IMR-90 (cell line): ENCODE measurements at regions not wholly inside any gene's neighbourhood (a gene's known extent, or its start where the extent isn't known, plus 50 kb on each side); places are given as distances from the start of the nearest gene placed in this dataset.

Source experiments
- ATAC-seq: fragments of 200-7000 bp; cut with Tn5 transposase; 2 replicates; pipeline ENCODE4 v1.9.1; 2020; ENCODE audit warnings: low read depth, mild to moderate bottlenecking, moderate library complexity
- BruUV-seq: library from RNA; stranded (reverse); fragments of 400-500 nt; replicated peaks from 2 replicates; lab custom pipeline; 2021; lab: Mats Ljungman, UMichigan
- CTCF ChIA-PET: fragments of 300-600 bp; formaldehyde crosslinking; extraction: SDS; loops from one replicate; lab custom pipeline; 2021; ENCODE audit warnings: antibody characterized with exemption; lab: Yijun Ruan, JAX
- POLR2A ChIA-PET: fragments of 300-600 bp; sonication (Branson Sonifier 250); formaldehyde crosslinking; loops from one replicate; lab custom pipeline; 2022; ENCODE audit warnings: antibody characterized with exemption; ENCODE audit not compliant: unreplicated experiment; lab: Charles Lee
- DNase-seq: peaks from one replicate; pipeline ENCODE4 v3.0.0; 2013
- H2AFZ ChIP-seq: replicated peaks from 2 replicates; pipeline ENCODE3; 2013; ENCODE audit warnings: low read length, mild to moderate bottlenecking; ENCODE audit not compliant: poor library complexity
- H2AK5ac ChIP-seq: 2 replicates; pipeline ENCODE4 v1.6.1; 2013; ENCODE audit warnings: low read depth, low read length, inconsistent platforms
- H2AK9ac ChIP-seq: replicated peaks from 2 replicates; pipeline ENCODE3; 2013; ENCODE audit warnings: mild to moderate bottlenecking, low read depth, low read length, moderate library complexity; ENCODE audit not compliant: poor library complexity
- H2BK120ac ChIP-seq: 2 replicates; pipeline ENCODE4 v1.6.1; 2013; ENCODE audit warnings: low read depth, low read length, inconsistent platforms
- H2BK15ac ChIP-seq: 3 replicates; pipeline ENCODE4 v1.6.1; 2013; ENCODE audit warnings: low read depth, low read length, inconsistent platforms
- H2BK20ac ChIP-seq: 2 replicates; pipeline ENCODE4 v1.6.1; 2013; ENCODE audit warnings: low read depth, mild to moderate bottlenecking, inconsistent platforms, low read length, moderate library complexity
- H2BK5ac ChIP-seq: 2 replicates; pipeline ENCODE4 v1.6.1; 2013; ENCODE audit warnings: mild to moderate bottlenecking, low read depth, low read length, inconsistent platforms; ENCODE audit not compliant: poor library complexity, severe bottlenecking
- H3K14ac ChIP-seq: replicated peaks from 2 replicates; pipeline ENCODE4 v1.6.1; 2013; ENCODE audit warnings: low read depth, low read length, inconsistent platforms
- H3K18ac ChIP-seq: 2 replicates; pipeline ENCODE4 v1.6.1; 2013; ENCODE audit warnings: low read depth, low read length, control low read depth
- H3K23ac ChIP-seq: 2 replicates; pipeline ENCODE4 v1.6.1; 2013; ENCODE audit warnings: low read depth, low read length, inconsistent platforms
- H3K27ac ChIP-seq: 2 replicates; pipeline ENCODE4 v1.5.1; 2013; ENCODE audit warnings: mild to moderate bottlenecking, control low read depth, low read length; ENCODE audit not compliant: insufficient read depth
- H3K27me3 ChIP-seq: 2 replicates; pipeline ENCODE4 v1.6.1; 2013; ENCODE audit warnings: low read length; ENCODE audit not compliant: control insufficient read depth, insufficient read depth
- H3K36me3 ChIP-seq: 2 replicates; pipeline ENCODE4 v1.6.1; 2013; ENCODE audit warnings: low read length, mixed read lengths; ENCODE audit not compliant: control insufficient read depth, insufficient read depth
- H3K4ac ChIP-seq: 2 replicates; pipeline ENCODE4 v1.6.1; 2013; ENCODE audit warnings: low read depth, low read length, inconsistent platforms
- H3K4me1 ChIP-seq: 2 replicates; pipeline ENCODE4 v1.6.1; 2013; ENCODE audit warnings: low read length, mixed read lengths; ENCODE audit not compliant: control insufficient read depth, insufficient read depth
- H3K4me2 ChIP-seq: 2 replicates; pipeline ENCODE4 v1.6.1; 2013; ENCODE audit warnings: low read depth, mild to moderate bottlenecking, control low read depth, low read length, moderate library complexity
- H3K4me3 ChIP-seq: 2 replicates; pipeline ENCODE4 v1.5.1; 2013; ENCODE audit warnings: low read depth, mild to moderate bottlenecking, control low read depth, low read length, moderate library complexity; ENCODE audit not compliant: insufficient read depth
- H3K56ac ChIP-seq: 2 replicates; pipeline ENCODE4 v1.6.1; 2013; ENCODE audit warnings: low read length, inconsistent platforms; ENCODE audit not compliant: insufficient read depth; ENCODE audit errors: extremely low read depth
- H3K79me1 ChIP-seq, 2 experiments: 2 replicates each; pipeline ENCODE4 v1.6.1; 2013; ENCODE audit warnings: low read length in 2 of 2, inconsistent platforms in 1 of 2, low read depth in 1 of 2
- H3K9ac ChIP-seq: 2 replicates; pipeline ENCODE4 v1.6.1; 2013; ENCODE audit warnings: low read depth, low read length, control low read depth
- H3K9me1 ChIP-seq: 2 replicates; pipeline ENCODE4 v1.6.1; 2013; ENCODE audit warnings: low read length, inconsistent platforms; ENCODE audit not compliant: insufficient read depth
- H3K9me3 ChIP-seq: 2 replicates; pipeline ENCODE4 v1.6.1; 2013; ENCODE audit warnings: low read length; ENCODE audit not compliant: control insufficient read depth, insufficient read depth
- H4K20me1 ChIP-seq: 2 replicates; pipeline ENCODE4 v1.6.1; 2013; ENCODE audit warnings: low read length, inconsistent platforms; ENCODE audit not compliant: insufficient read depth
- H4K5ac ChIP-seq: 2 replicates; pipeline ENCODE4 v1.6.1; 2013; ENCODE audit warnings: mild to moderate bottlenecking, low read depth, low read length, control low read depth
- H4K8ac ChIP-seq, 2 experiments: 2 replicates each; pipeline ENCODE4 v1.6.1; 2013; ENCODE audit warnings: low read depth in 2 of 2, low read length in 2 of 2, control low read depth in 1 of 2, inconsistent platforms in 1 of 2
- H4K91ac ChIP-seq: 2 replicates; pipeline ENCODE4 v1.6.1; 2013; ENCODE audit warnings: low read depth, low read length, inconsistent platforms; ENCODE audit not compliant: insufficient read depth
- BHLHE40 ChIP-seq: fragments of 150-350 bp; IDR thresholded peaks from 2 replicates; pipeline ENCODE4 v1.6.1; 2016; ENCODE audit warnings: mild to moderate bottlenecking, low read depth, low read length
- CEBPB ChIP-seq: IDR thresholded peaks from 2 replicates; pipeline ENCODE4 v1.6.1; 2012; ENCODE audit warnings: low read depth, low read length, improper control_type of control experiment
- CHD1 ChIP-seq: IDR thresholded peaks from 2 replicates; pipeline ENCODE4 v1.6.1; 2012; ENCODE audit warnings: low read depth, low read length, improper control_type of control experiment
- CTCF ChIP-seq: conservative IDR thresholded peaks from 2 replicates; pipeline ENCODE4 v1.5.1; 2012; ENCODE audit warnings: mild to moderate bottlenecking, low read depth, low read length, improper control_type of control experiment
- ELK1 ChIP-seq: fragments of 150-350 bp; IDR thresholded peaks from 2 replicates; pipeline ENCODE4 v1.6.1; 2016; ENCODE audit warnings: low read depth, mild to moderate bottlenecking, low read length, moderate library complexity, borderline replicate concordance
- FOS ChIP-seq: fragments of 150-350 bp; IDR thresholded peaks from 2 replicates; pipeline ENCODE4 v1.6.1; 2016; ENCODE audit warnings: low read depth, low read length
- MAFK ChIP-seq: IDR thresholded peaks from 2 replicates; pipeline ENCODE4 v1.6.1; 2012; ENCODE audit warnings: low read depth, low read length, improper control_type of control experiment
- MAZ ChIP-seq: IDR thresholded peaks from 2 replicates; pipeline ENCODE4 v1.6.1; 2012; ENCODE audit warnings: low read depth, mild to moderate bottlenecking, low read length, improper control_type of control experiment, moderate library complexity, borderline replicate concordance
- MXI1 ChIP-seq: IDR thresholded peaks from 2 replicates; pipeline ENCODE4 v1.6.1; 2012; ENCODE audit warnings: low read depth, mild to moderate bottlenecking, low read length, moderate library complexity, borderline replicate concordance
- NFE2L2 ChIP-seq: fragments of 150-350 bp; IDR thresholded peaks from 2 replicates; pipeline ENCODE4 v1.6.1; 2016; ENCODE audit warnings: low read depth, mild to moderate bottlenecking, low read length
- POLR2A ChIP-seq: IDR thresholded peaks from 2 replicates; pipeline ENCODE4 v1.6.1; 2012; ENCODE audit warnings: mild to moderate bottlenecking, low read depth, low read length
- RAD21 ChIP-seq: IDR thresholded peaks from 2 replicates; pipeline ENCODE4 v1.6.1; 2012; ENCODE audit warnings: low read length, improper control_type of control experiment
- RCOR1 ChIP-seq: IDR thresholded peaks from 2 replicates; pipeline ENCODE4 v1.6.1; 2012; ENCODE audit warnings: mild to moderate bottlenecking, low read length, improper control_type of control experiment; ENCODE audit not compliant: insufficient replicate concordance
- RFX5 ChIP-seq: IDR thresholded peaks from 2 replicates; pipeline ENCODE4 v1.8.0; 2012; ENCODE audit warnings: low read depth, mild to moderate bottlenecking, low read length, moderate library complexity
- SMC3 ChIP-seq: fragments of 150-350 bp; IDR thresholded peaks from 2 replicates; pipeline ENCODE4 v1.6.1; 2016; ENCODE audit warnings: low read depth, mild to moderate bottlenecking, antibody characterized with exemption, low read length, moderate library complexity
- USF2 ChIP-seq: fragments of 150-350 bp; IDR thresholded peaks from 2 replicates; pipeline ENCODE4 v1.6.1; 2017; ENCODE audit warnings: mild to moderate bottlenecking, antibody characterized with exemption, low read length, low read depth
- WGBS, 2 experiments: methylation state at CpG; one replicate each; pipeline versions ENCODE4 v1.1.5 to v1.1.7; 2013; ENCODE audit warnings: missing lambda C conversion rate in 2 of 2; ENCODE audit not compliant: insufficient read length in 1 of 2; ENCODE audit errors: extremely low coverage in 2 of 2; 5-methylcytosine and 5-hydroxymethylcytosine counted together
- dilution Hi-C: fragments of 300-500 bp; cut with HindIII; formaldehyde crosslinking; loops from one replicate; pipeline ENCODE4 v1.14.3; 2018; ENCODE audit warnings: low sequenced_read_pairs; ENCODE audit not compliant: unreplicated experiment
- in situ Hi-C: fragments of 300-500 bp; cut with MboI; formaldehyde crosslinking; loops from 3 replicates; pipeline ENCODE4 v1.14.3; 2019; ENCODE audit warnings: low sequenced_read_pairs, inconsistent platforms, mixed read lengths
- intact Hi-C: fragments of 100-400 bp; cut with micrococcal nuclease; formaldehyde crosslinking; loops from 2 replicates; pipeline ENCODE4 v1.10.0; 2022

- Histone ChIP-seq H3K4me2 (no peak overlapping the region), H3K9me1 (0 out of 2 replicates have a peak, but pooled peaks cover 3% of the 10 kb centered on the region), H3K23ac (no peak overlapping the region), H3K4me3 (no peak overlapping the region), H2AFZ (no peak overlapping the region), H3K4me1 (peaks cover 2% of the 10 kb centered on the region; the same call in 1 of the 2 replicates), H2AK5ac (no peak overlapping the region), H3K14ac (no peak overlapping the region), H4K8ac (no peak overlapping the region), H3K9ac (no peak overlapping the region), H3K4ac (no peak overlapping the region), H2BK15ac (no peak overlapping the region), H2AK9ac (no peak overlapping the region), H4K20me1 (no peaks in the 10 kb centered on the region), H2BK5ac (no peak overlapping the region), H3K27ac (no peak overlapping the region), H3K27me3 (no peaks in the 10 kb centered on the region; the same call in 1 of the 2 replicates), H2BK20ac (no peak overlapping the region), H3K56ac (no peak overlapping the region), H3K79me1 (no peaks in the 10 kb centered on the region), H3K18ac (no peak overlapping the region), H4K91ac (no peak overlapping the region), H4K5ac (no peak overlapping the region), H2BK120ac (no peak overlapping the region), H3K9me3 (no peaks in the 10 kb centered on the region), H3K36me3 (no peaks in the 10 kb centered on the region)
- dilution Hi-C loops (no loop called here), in situ Hi-C loops (no loop called here), intact Hi-C loops (no loop called here)
- ChIA-PET CTCF (no interaction called here), POLR2A (no interaction called here)
- TF ChIP-seq MAFK = no peak
- TF ChIP-seq SMC3 = no peak
- TF ChIP-seq BHLHE40 = no peak
- TF ChIP-seq CEBPB = no peak
- no peak for TF ChIP-seq CHD1
- no peak for TF ChIP-seq POLR2A
- TF ChIP-seq RCOR1 = no peak
- no peak for TF ChIP-seq MAZ
- no peak for TF ChIP-seq RAD21
- no peak for TF ChIP-seq NFE2L2
- TF ChIP-seq USF2 = no peak
- no peak for TF ChIP-seq RFX5
- no peak for TF ChIP-seq FOS
- TF ChIP-seq MXI1 = no peak
- no peak for TF ChIP-seq ELK1
- no peak for TF ChIP-seq CTCF
- BruUV-seq = no TSS peak
- no peak for DNase-seq
- ATAC-seq = no peak
- no CpG with 5 or more reads among the region's 2 CpGs for WGBS, 2 experiments
Measured at GRCh38 chr4:78694457-78694787, 81.7 kb upstream of the BMP2K start.
